ENCODE measurements at regions not wholly inside any gene's neighbourhood (a gene's known extent, or its start where the extent isn't known, plus 50 kb on each side); places are given as distances from the start of the nearest gene placed in this dataset.
A peak's percentile ranks its signal among the peaks of the same experiment; 100 is the strongest.
"Not testable (repeated sequence)": the region's sequence is repeated elsewhere in the genome, so short reads cannot be mapped to it uniquely, and the experiment has no call there.

- H3K4me3 ChIP-seq, result no peak overlapping the region
- H3K27ac ChIP-seq, result peak overlapping the region in 1 of 4 donors; percentile 25
- no peaks in the 10 kb centered on the region for H3K36me3 ChIP-seq
- DNase-seq, result no peak
- H3K27me3 ChIP-seq, result no peaks in the 10 kb centered on the region
- intact Hi-C loops (cut with DNase I), result no loop called here
- no peaks in the 10 kb centered on the region for H3K9me3 ChIP-seq
- H3K4me1 ChIP-seq, result peaks cover 0 to 9% (median 6%) of the 10 kb centered on the region in 3 donors
- TF ChIP-seq CTCF (IDR thresholded peaks at IDR 0.05), result no peak
- TF ChIP-seq POLR2A (IDR thresholded peaks at IDR 0.05), result no peak
- WGBS, 2 donors, result 26 to 35% methylated on average over 4 of the region's 4 CpGs
Observed at GRCh38 chr6:151692216-151692615, 115.3 kb upstream of the ESR1 start.

- TF ChIP-seq POLR2A (IDR thresholded peaks at IDR 0.05) (no peak), CTCF (IDR thresholded peaks at IDR 0.05) (no peak)
- intact Hi-C loops (cut with DNase I), result no loop called here
- Histone ChIP-seq H3K27me3 (no peaks in the 10 kb centered on the region), H3K36me3 (no peaks in the 10 kb centered on the region), H3K4me1 (peaks cover 0 to 9% (median 6%) of the 10 kb centered on the region in 3 donors), H3K9me3 (no peaks in the 10 kb centered on the region), H3K4me3 (no peak overlapping the region), H3K27ac (no peak overlapping the region)
- 87% methylated on average over 5 of the region's 5 CpGs for WGBS, 2 donors
- DNase-seq, result no peak
Observed at GRCh38 chr6:151693366-151693765, 114.1 kb upstream of the ESR1 start.

- no peak for DNase-seq
- Histone ChIP-seq H3K4me3 (no peak overlapping the region), H3K36me3 (no peaks in the 10 kb centered on the region), H3K9me3 (no peaks in the 10 kb centered on the region), H3K27me3 (no peaks in the 10 kb centered on the region), H3K27ac (no peak overlapping the region), H3K4me1 (peaks cover 0 to 12% (median 6%) of the 10 kb centered on the region in 3 donors)
- no peak for TF ChIP-seq POLR2A (IDR thresholded peaks at IDR 0.05)
- intact Hi-C loops (cut with DNase I), result no loop called here
Observed at GRCh38 chr6:151695156-151695555, 112.3 kb upstream of the ESR1 start.

GRCh38 chr6:151696302-151696701 lies 111.2 kb upstream of the ESR1 start:
- H3K27ac ChIP-seq; H3K36me3 ChIP-seq; H3K9me3 ChIP-seq; intact Hi-C loops (cut with DNase I); H3K27me3 ChIP-seq; H3K4me3 ChIP-seq; DNase-seq: not testable (repeated sequence)
- H3K4me1 ChIP-seq, result peaks cover 0 to 13% (median 6%) of the 10 kb centered on the region in 3 donors
- WGBS, 2 donors, result 93 to 96% methylated on average over 4 of the region's 4 CpGs

GRCh38 chr6:151698931-151699700 lies 108.4 kb upstream of the ESR1 start:
- 71 to 84% methylated on average over 5 of the region's 5 CpGs for WGBS, 2 donors
- H3K27ac ChIP-seq, result no peak overlapping the region
- H3K4me3 ChIP-seq, result no peak overlapping the region
- DNase-seq, result no peak
- H3K36me3 ChIP-seq, result no peaks in the 10 kb centered on the region
- H3K9me3 ChIP-seq, result no peaks in the 10 kb centered on the region
- H3K4me1 ChIP-seq, result peaks cover 0 to 37% (median 6%) of the 10 kb centered on the region in 3 donors
- no peaks in the 10 kb centered on the region for H3K27me3 ChIP-seq
- no peak for TF ChIP-seq POLR2A (IDR thresholded peaks at IDR 0.05)
- TF ChIP-seq CTCF (IDR thresholded peaks at IDR 0.05), result no peak
- intact Hi-C loops (cut with DNase I), result no loop called here

- TF ChIP-seq POLR2A (IDR thresholded peaks at IDR 0.05), result no peak
- no peak for TF ChIP-seq CTCF (IDR thresholded peaks at IDR 0.05)
- 65 to 72% methylated on average over 4 of the region's 4 CpGs for WGBS, 2 donors
- Histone ChIP-seq H3K9me3 (no peaks in the 10 kb centered on the region), H3K27me3 (no peaks in the 10 kb centered on the region), H3K4me3 (no peak overlapping the region), H3K27ac (no peak overlapping the region), H3K4me1 (peaks cover 0 to 38% (median 6%) of the 10 kb centered on the region in 3 donors), H3K36me3 (no peaks in the 10 kb centered on the region)
- intact Hi-C loops (cut with DNase I), result no loop called here
- no peak for DNase-seq
Observed at GRCh38 chr6:151699719-151700118, 107.8 kb upstream of the ESR1 start.
